Retina (tissue), 1 donor: ENCODE measurements at regions not wholly inside any gene's neighbourhood (a gene's known extent, or its start where the extent isn't known, plus 50 kb on each side); places are given as distances from the start of the nearest gene placed in this dataset.
"Not testable (repeated sequence)": the region's sequence is repeated elsewhere in the genome, so short reads cannot be mapped to it uniquely, and the experiment has no call there.

Source experiments
- DNase-seq: peaks from one replicate; pipeline ENCODE4 v3.0.0-alpha.2; 2016

DNA sequence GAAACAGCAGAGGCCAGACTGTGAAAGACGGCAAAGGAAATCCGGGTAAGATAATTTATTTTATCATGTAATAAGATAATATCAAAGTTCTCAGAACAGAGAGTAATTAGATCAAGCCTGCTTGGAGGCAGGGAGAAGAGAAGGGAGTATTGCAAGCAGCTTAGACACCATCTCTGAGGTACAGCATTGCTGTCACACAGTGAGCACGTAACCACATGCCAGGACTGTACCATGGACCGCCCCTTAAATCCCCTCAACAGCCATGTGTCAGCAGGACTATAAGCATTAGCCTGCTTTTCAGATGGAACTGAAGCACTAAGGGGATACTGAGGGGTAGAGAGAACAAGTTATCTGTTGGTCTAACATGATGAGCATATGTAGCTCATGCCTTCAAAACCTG, 141.5 kb downstream of the C6orf118 start:
- no peak for DNase-seq

DNA sequence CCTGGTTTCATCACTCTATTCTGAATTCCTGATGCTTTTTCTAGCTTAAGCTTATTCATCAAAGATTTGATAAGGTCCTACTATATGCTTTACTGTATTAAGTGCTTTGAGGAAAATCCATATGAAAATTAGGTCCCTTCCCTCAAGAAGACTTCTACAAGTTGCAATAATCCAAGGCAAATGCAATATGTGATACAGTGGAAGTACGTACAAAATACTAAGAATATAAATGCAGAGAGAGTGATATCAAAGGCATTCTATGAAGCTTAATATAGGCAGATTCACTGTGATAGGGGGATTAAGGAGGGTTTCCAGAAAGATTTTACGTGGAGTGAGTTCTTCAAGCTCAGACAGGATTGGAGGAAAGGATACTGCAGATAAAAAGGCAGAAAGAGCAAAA, 142.1 kb downstream of the C6orf118 start:
- DNase-seq = no peak

GRCh38 chr6:165163519-165163918, 145.9 kb downstream of the C6orf118 start:
- DNase-seq = no peak

GRCh38 chr6:165159460-165159859, 149.9 kb downstream of the C6orf118 start:
- no peak for DNase-seq

- no peak for DNase-seq
Measured at GRCh38 chr6:165146456-165146855, 162.9 kb downstream of the C6orf118 start.

DNA sequence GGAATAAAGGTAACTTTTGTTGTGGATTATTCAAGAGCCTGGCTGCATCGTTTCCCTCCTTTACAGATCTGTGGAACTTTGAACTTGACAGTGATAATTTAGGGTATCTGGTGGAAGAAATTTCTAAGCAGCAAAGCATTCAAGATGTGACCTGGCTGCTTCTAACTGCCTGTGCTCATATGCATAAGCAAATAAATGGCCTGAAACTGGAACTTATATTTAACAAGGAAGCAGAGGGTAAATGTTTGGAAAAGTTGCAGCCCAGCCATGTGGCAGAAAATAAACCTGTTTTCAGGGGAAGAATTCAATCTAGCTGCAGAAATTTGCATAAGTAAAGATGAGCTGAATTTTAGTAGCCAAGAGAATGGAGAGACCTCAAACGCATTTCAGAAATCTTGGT, 173.5 kb downstream of the C6orf118 start:
- no peak for DNase-seq

GRCh38 chr6:165129086-165129485, 180.3 kb downstream of the C6orf118 start:
- DNase-seq = no peak

- not testable (repeated sequence) for DNase-seq
Measured at GRCh38 chr6:165127743-165128142, 181.7 kb downstream of the C6orf118 start.

DNA sequence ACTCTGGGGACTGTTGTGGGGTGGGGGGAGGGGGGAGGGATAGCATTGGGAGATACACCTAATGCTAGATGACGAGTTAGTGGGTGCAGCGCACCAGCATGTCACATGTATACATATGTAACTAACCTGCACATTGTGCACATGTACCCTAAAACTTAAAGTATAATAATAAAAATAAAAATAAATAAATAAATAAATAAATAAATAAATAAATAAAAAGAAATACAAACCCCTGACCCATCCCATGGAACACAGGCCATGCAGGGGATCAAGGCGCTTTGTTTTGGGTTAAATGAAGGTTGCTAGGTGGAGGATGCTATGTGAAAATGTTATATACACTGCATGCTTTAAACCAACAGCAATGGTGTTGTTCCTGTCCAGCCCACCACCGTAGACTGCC, 184.7 kb downstream of the C6orf118 start:
- not testable (repeated sequence) for DNase-seq

- no peak for DNase-seq
Measured at GRCh38 chr6:165119231-165120020, 190.0 kb downstream of the C6orf118 start.

- DNase-seq = no peak
Measured at GRCh38 chr6:165118736-165119135, 190.7 kb downstream of the C6orf118 start.

GRCh38 chr6:165117806-165118205, 191.6 kb downstream of the C6orf118 start:
- no peak for DNase-seq

- DNase-seq = no peak
Measured at GRCh38 chr6:165117121-165117520, 192.3 kb downstream of the C6orf118 start.

- DNase-seq = no peak
Measured at GRCh38 chr6:165110860-165111259, 198.5 kb downstream of the C6orf118 start.

DNA sequence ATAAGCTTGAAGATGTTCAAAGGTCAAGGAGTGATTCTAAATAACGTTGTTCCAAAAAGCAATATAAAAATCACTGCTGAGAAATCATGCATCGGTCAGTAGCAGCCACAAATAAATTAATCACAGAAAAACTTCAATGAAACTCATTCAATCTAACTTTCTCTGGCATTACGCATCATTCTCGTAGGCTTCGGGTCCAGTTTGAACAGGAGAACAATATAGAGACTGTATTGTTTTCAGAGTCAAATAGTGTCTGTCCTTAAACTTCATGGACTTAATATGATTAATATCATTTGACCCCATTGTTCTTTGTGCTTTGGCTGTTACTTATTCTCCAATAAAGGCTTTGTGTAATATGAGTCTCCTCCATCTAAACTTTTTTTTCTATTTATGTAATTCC, 200.4 kb downstream of the C6orf118 start:
- no peak for DNase-seq

- no peak for DNase-seq
Measured at GRCh38 chr6:165106261-165106660, 203.1 kb downstream of the C6orf118 start.

- no peak for DNase-seq
Measured at GRCh38 chr6:165098165-165098564, 211.2 kb downstream of the C6orf118 start.

GRCh38 chr6:165096868-165097267, 212.5 kb downstream of the C6orf118 start:
- no peak for DNase-seq

- DNase-seq = no peak
Measured at GRCh38 chr6:165096209-165096608, 213.2 kb downstream of the C6orf118 start.

GRCh38 chr6:165092881-165093595, 216.4 kb downstream of the C6orf118 start:
- DNase-seq = no peak

DNA sequence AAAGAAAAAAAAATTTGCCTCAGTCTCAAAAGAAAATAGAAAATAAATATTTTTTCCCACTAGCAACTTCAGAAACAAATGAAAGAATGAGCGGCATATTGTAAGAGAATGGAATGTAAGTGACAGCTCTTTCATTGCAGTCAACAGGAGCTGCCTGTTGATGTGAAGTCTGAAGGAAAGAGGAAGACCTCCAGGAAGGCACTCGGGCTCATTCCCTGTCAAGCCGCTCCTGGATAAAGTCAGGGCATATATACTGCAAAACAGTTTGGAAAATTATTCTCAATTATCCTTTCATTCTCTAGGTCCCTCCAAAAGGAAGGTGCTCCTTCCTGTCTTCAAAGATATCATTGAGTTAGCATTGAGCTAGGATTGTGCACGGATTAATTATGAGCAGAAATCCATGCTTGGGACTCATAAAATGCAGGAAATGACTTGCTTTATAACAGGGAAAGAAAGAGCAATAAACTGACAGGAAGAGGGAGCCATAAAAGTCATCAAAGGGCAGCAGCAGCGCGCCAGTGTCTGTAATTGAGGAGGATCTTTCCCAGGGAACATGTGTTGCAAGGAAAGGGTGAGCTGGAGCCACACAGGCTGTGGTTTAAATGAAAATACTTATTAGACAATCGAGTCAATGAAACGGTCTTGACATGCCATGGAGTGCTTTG, 218.2 kb downstream of the C6orf118 start:
- DNase-seq = no peak

DNA sequence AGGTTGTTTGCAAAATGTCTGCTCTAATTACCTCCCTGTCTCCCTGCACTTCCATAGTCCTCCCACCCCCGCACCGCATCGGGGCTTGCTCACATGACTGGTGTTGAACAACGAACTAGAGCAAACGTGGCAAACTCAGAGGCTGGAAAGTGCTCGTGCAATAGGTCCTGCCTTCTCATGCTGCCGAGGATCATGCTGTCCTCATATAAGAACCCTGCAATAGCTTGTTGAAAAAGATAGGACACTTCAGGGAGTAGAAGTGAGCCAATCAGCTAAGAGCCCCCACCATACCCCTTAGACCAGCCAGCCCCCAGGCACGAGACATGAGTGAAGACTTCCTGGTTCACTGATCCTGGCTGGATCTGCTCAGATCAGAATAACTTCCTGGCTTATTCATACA, 219.2 kb downstream of the C6orf118 start:
- no peak for DNase-seq

DNA sequence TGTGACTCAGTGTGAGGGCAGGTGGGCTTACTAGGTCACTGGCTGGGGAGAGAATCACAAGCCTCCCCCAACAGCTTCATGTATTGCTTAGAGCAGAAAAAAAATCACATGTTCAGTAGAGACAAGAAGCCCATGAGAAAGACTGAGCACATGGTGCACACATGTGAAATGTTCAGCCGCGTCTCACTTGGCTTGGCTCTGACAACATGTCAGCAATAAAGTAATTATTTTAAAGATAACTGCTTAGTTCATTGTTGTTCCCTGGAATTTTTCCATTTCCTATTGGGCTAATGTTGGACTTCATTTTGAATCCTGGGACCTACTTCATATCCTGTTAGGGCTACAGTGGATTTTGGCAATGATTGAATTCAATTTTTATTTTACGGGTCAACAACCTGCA, 222.6 kb downstream of the C6orf118 start:
- DNase-seq = no peak

GRCh38 chr6:165082636-165083035, 226.8 kb downstream of the C6orf118 start:
- DNase-seq = no peak
